ENCODE measurements at regions not wholly inside any gene's neighbourhood (a gene's known extent, or its start where the extent isn't known, plus 50 kb on each side); places are given as distances from the start of the nearest gene placed in this dataset.

- TF ChIP-seq POLR2A (IDR thresholded peaks at IDR 0.05; ENCODE audit: low read depth, low read length), result no peak
- TF ChIP-seq POLR2AphosphoS5 (IDR thresholded peaks at IDR 0.05; ENCODE audit: low read depth, low read length), result no peak
Measured at GRCh38 chr13:44120849-44121755, 241.4 kb downstream of the LACC1 start.

Data from GM12892 (cell line).